Neural progenitor cell (in vitro differentiated cells): ENCODE measurements at regions not wholly inside any gene's neighbourhood (a gene's known extent, or its start where the extent isn't known, plus 50 kb on each side); places are given as distances from the start of the nearest gene placed in this dataset.

Experiments used
- DNase-seq: peaks from one replicate; pipeline ENCODE4 v3.0.0-alpha.2; 2016; ENCODE audit warnings: low spot score
- H2AFZ ChIP-seq: fragments of 200-600 bp; sonication (generic); replicated peaks from 2 replicates; pipeline ENCODE4 v1.6.1; 2016; ENCODE audit warnings: antibody characterized with exemption
- H3F3A ChIP-seq: fragments of 200-600 bp; sonication (generic); 2 replicates; pipeline ENCODE4 v1.6.1; 2016; ENCODE audit warnings: antibody characterized with exemption, low read depth
- H3K27ac ChIP-seq: fragments of 200-600 bp; sonication (generic); 2 replicates; pipeline ENCODE4 v1.5.1; 2016; ENCODE audit warnings: mild to moderate bottlenecking
- H3K27me3 ChIP-seq: fragments of 200-600 bp; sonication (generic); 2 replicates; pipeline ENCODE4 v1.6.1; 2016; ENCODE audit warnings: mild to moderate bottlenecking, moderate library complexity
- H3K36me3 ChIP-seq: fragments of 200-600 bp; sonication (generic); 2 replicates; pipeline ENCODE4 v1.5.1; 2016
- H3K4me1 ChIP-seq: fragments of 200-600 bp; sonication (generic); 2 replicates; pipeline ENCODE4 v1.6.1; 2016; ENCODE audit warnings: mixed run types
- H3K4me2 ChIP-seq: fragments of 200-600 bp; sonication (generic); 2 replicates; pipeline ENCODE4 v1.6.1; 2016
- H3K4me3 ChIP-seq: fragments of 200-600 bp; sonication (generic); 2 replicates; pipeline ENCODE4 v1.5.1; 2016
- H3K79me2 ChIP-seq: fragments of 200-600 bp; sonication (generic); 2 replicates; pipeline ENCODE4 v1.6.1; 2016; ENCODE audit warnings: low read depth
- H3K9ac ChIP-seq: fragments of 200-600 bp; sonication (generic); 2 replicates; pipeline ENCODE4 v1.6.1; 2016
- H3K9me3 ChIP-seq: fragments of 200-600 bp; sonication (generic); 2 replicates; pipeline ENCODE4 v1.5.1; 2016; ENCODE audit warnings: low read depth
- H4K20me1 ChIP-seq: fragments of 200-600 bp; sonication (generic); 2 replicates; pipeline ENCODE4 v1.6.1; 2016; ENCODE audit warnings: low read depth
- H3K27ac Mint-ChIP-seq: 3 replicates; pipeline ENCODE4 v1.8.0; 2021; ENCODE audit warnings: mixed read lengths
- H3K27me3 Mint-ChIP-seq: 2 replicates; pipeline ENCODE4 v1.8.0; 2022; ENCODE audit warnings: low read depth, mild to moderate bottlenecking, inconsistent platforms, moderate library complexity, mixed read lengths; ENCODE audit not compliant: insufficient read depth
- H3K36me3 Mint-ChIP-seq: 3 replicates; pipeline ENCODE4 v1.8.0; 2021; ENCODE audit warnings: mixed read lengths
- H3K4me1 Mint-ChIP-seq: 3 replicates; pipeline ENCODE4 v1.8.0; 2021; ENCODE audit warnings: mixed read lengths
- H3K4me3 Mint-ChIP-seq: 3 replicates; pipeline ENCODE4 v1.8.0; 2021; ENCODE audit warnings: mild to moderate bottlenecking, moderate library complexity, mixed read lengths
- H3K9me3 Mint-ChIP-seq: 3 replicates; pipeline ENCODE4 v1.8.0; 2020; ENCODE audit warnings: mixed read lengths
- CTCF ChIP-seq: fragments of 200-600 bp; sonication (generic); IDR thresholded peaks from 2 replicates; pipeline ENCODE4 v1.5.1; 2017; ENCODE audit warnings: antibody characterized with exemption, mild to moderate bottlenecking
- EZH2 ChIP-seq: fragments of 200-600 bp; sonication (generic); IDR thresholded peaks from 2 replicates; pipeline ENCODE4 v1.6.1; 2017; ENCODE audit warnings: antibody characterized with exemption, mild to moderate bottlenecking, moderate library complexity
- EZH2phosphoT487 ChIP-seq: fragments of 200-600 bp; sonication (generic); IDR thresholded peaks from 2 replicates; pipeline ENCODE4 v1.6.1; 2017; ENCODE audit warnings: antibody characterized with exemption

DNA sequence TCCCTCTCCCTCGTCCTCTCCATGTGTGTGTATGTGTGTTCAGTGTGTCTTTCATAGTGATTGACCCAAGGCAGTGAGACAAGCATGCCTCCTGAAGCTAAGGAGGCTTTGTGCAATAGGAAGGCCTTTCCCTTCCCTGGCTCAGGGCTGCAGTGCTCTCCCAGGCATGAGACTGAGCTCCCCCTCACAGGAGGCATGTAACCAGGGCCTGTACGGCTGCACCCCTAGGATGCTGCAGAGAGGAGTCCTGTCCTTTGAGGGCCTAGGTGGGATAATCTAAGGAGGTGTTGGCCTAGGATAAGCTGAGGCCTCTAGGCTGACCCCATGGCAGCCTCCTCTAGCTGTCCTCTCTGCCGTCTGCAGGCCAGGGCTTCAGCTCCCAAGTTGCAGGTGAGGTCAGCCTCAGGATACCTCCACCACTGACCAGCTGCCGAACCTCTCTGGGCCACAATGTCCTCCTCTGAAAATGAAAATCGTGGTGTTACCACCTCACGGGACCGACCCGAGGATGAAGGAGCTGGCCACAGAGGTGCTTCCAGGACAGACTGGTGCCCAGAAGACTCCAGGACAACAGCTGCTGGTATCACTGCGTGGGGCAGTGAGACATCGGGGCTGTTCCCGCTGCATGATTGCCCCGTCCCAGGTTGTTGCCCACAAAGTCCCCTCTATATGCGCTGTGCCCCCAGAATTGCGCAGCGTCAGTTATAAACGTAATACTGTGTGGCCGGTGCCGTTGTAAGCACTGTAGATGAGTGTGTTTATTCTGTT is 129.6 kb downstream of the BARX1 start:
- peaks cover 7% of the 10 kb centered on the region for H3K27me3 Mint-ChIP-seq
- H3K9me3 ChIP-seq, result no peaks in the 10 kb centered on the region
- no peak overlapping the region for H3K27ac ChIP-seq
- H3K9me3 Mint-ChIP-seq, result peaks cover 15% of the 10 kb centered on the region
- no peaks in the 10 kb centered on the region for H3K36me3 Mint-ChIP-seq
- H3K4me3 Mint-ChIP-seq, result no peak overlapping the region
- peaks cover 18% of the 10 kb centered on the region for H3K27me3 ChIP-seq
- peaks cover 6% of the 10 kb centered on the region for H3F3A ChIP-seq
- H3K4me2 ChIP-seq, result no peak overlapping the region
- H3K9ac ChIP-seq, result no peak overlapping the region
- no peak for TF ChIP-seq EZH2
- TF ChIP-seq EZH2phosphoT487, result no peak
- no peak for TF ChIP-seq CTCF
- H2AFZ ChIP-seq, result no peak overlapping the region
- no peak overlapping the region for H3K27ac Mint-ChIP-seq
- H3K4me1 Mint-ChIP-seq, result peaks cover 3% of the 10 kb centered on the region
- H3K36me3 ChIP-seq, result no peaks in the 10 kb centered on the region
- no peak overlapping the region for H3K4me3 ChIP-seq
- no peaks in the 10 kb centered on the region for H4K20me1 ChIP-seq
- H3K79me2 ChIP-seq, result no peaks in the 10 kb centered on the region
- DNase-seq, result no peak
- H3K4me1 ChIP-seq, result peaks cover 13% of the 10 kb centered on the region

DNA sequence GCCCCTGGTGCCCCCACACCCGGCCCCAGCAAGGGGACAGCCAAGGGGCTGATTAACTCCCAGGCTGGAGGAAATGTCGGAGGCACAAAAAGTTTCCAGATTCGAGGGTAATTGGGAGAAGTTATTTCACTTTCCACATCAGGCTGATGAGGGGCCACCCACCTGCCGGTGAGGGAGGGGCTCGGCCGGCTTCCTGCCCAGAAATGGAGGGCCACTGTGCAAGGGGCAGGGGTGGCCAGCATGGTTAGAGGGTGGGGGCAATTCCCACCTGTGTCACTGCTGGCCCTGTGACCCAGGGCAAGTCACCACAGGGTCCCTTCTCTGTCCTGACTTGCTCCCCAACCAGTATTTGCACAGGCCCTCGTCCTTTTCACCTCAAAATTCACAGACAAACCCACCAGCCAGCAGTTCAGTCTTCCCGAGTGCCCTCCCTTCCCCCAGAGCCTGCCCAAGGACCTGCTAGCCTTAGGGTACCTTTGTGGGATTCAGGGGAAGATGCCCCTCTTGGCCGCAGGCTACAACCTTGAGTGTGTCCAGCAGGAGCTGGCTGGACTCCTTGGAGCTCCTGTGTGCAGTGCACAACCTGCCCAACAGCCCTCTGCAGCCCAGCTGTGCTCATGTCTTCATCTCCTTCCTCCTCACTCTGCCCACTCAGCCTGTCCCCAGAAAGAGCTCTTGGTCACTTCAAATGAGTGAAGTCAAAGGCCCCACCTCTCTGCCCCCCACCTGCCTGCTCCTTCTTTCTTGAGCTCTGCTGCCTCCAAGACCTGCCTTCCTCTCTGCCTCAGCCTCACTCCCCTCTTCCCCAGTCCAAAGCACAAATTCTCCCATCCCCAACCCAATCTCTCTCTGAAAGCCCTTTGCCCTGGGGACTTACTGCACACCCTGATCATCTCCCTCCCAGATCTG is 130.5 kb downstream of the BARX1 start:
- Histone ChIP-seq H3K9me3 (no peaks in the 10 kb centered on the region), H2AFZ (no peak overlapping the region), H3K9ac (no peak overlapping the region), H3K4me1 (peaks cover 13% of the 10 kb centered on the region), H3K27ac (no peak overlapping the region), H3K36me3 (no peaks in the 10 kb centered on the region), H3K4me3 (no peak overlapping the region), H4K20me1 (no peaks in the 10 kb centered on the region), H3K4me2 (no peak overlapping the region), H3K79me2 (no peaks in the 10 kb centered on the region), H3K27me3 (peaks cover 18% of the 10 kb centered on the region), H3F3A (peaks cover 6% of the 10 kb centered on the region)
- no peak for TF ChIP-seq EZH2phosphoT487
- no peak for TF ChIP-seq CTCF
- no peak for TF ChIP-seq EZH2
- H3K27ac Mint-ChIP-seq, result no peak overlapping the region
- H3K9me3 Mint-ChIP-seq, result peaks cover 15% of the 10 kb centered on the region
- DNase-seq, result no peak
- H3K27me3 Mint-ChIP-seq, result peaks cover 10% of the 10 kb centered on the region
- H3K4me3 Mint-ChIP-seq, result no peak overlapping the region
- H3K4me1 Mint-ChIP-seq, result peaks cover 3% of the 10 kb centered on the region
- no peaks in the 10 kb centered on the region for H3K36me3 Mint-ChIP-seq

DNA sequence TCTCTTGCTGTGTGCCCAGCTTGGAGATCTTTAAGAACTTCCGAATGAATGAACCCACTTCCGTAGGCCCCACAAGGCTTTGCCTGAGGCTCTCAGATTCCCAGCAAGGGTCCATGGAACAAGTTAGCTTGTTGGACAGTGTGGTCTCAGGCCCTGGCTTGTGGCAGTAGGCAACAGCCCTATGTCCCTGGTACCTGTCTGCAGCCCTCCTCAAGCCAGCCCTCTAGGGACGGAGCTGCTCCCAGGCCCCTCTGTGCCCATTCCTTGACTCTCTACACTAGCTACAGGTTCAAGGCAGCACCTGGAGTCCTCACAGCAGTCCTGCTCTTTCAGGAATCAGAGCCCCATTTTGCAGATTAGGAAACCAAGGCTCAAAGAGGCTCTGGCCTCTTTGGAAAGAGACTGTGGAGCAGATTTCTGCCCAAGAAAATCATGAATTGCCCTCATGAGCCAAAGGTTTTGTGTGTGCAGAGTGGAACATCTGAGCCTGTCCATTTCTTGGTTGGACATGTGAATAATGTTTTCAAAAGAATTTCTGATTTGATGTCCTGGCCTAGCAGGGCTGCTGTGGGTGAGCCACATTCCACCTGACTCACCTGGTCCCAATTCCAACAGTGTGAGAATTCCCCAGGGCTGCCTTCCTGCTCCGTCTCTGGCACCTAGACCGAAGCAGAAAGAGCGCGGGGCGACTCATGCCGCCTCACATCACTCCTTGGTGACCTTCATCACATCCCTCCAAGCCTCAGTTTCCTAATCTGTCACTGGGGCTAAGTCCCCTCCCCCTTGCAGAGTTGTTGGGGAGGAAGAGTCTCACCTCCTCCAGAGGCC is 131.7 kb downstream of the BARX1 start:
- H3K4me1 Mint-ChIP-seq, result no peaks in the 10 kb centered on the region
- Histone ChIP-seq H3K36me3 (no peaks in the 10 kb centered on the region), H3K79me2 (no peaks in the 10 kb centered on the region), H4K20me1 (no peaks in the 10 kb centered on the region), H3K27ac (no peak overlapping the region), H3F3A (peaks cover 6% of the 10 kb centered on the region), H2AFZ (no peak overlapping the region), H3K9ac (no peak overlapping the region), H3K27me3 (peaks cover 18% of the 10 kb centered on the region), H3K4me2 (no peak overlapping the region), H3K4me1 (peaks cover 13% of the 10 kb centered on the region), H3K9me3 (no peaks in the 10 kb centered on the region), H3K4me3 (no peak overlapping the region)
- no peak overlapping the region for H3K27ac Mint-ChIP-seq
- no peak overlapping the region for H3K4me3 Mint-ChIP-seq
- peaks cover 15% of the 10 kb centered on the region for H3K9me3 Mint-ChIP-seq
- TF ChIP-seq EZH2phosphoT487 (no peak), EZH2 (no peak), CTCF (no peak)
- DNase-seq, result no peak
- peaks cover 10% of the 10 kb centered on the region for H3K27me3 Mint-ChIP-seq
- H3K36me3 Mint-ChIP-seq, result no peaks in the 10 kb centered on the region
